ENCODE measurements at regions not wholly inside any gene's neighbourhood (a gene's known extent, or its start where the extent isn't known, plus 50 kb on each side); places are given as distances from the start of the nearest gene placed in this dataset.
"Not testable (repeated sequence)": the region's sequence is repeated elsewhere in the genome, so short reads cannot be mapped to it uniquely, and the experiment has no call there.

DNA sequence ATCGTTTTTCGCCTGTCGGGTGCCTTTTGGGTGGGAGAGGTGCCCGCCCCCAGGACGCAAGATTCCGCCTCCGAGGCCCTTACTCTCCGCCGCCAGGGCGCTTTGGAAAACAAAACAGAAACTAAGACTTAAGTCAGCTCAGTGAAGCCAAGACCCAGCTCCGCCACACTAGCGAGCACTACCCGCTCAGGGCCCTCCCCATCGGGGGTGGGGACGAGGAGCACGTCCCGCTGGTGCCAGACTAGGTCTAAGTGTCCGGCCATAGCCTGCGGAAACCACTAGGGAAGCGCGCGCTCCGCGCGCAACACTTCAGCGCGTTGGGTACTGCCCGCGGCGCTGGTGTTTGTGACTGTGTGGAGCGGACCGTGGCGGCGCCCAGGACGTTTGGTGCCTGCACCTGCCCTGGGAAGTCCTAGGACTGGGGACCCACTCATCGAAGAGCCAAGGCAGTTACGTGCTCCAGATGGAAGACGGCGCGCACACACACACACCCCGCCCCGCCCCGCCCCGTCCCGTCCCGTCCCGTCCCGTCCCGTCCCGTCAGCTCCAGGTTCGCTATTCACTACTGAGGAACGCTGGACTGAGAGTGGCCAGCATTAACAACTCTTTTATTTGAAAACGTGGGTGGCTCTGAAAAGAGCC lies 57.6 kb upstream of the BOLA1 start:
- H3K9me3 Mint-ChIP-seq, H3K27me3 Mint-ChIP-seq, CTCF ChIA-PET, H3K4me3 Mint-ChIP-seq, H3K27ac Mint-ChIP-seq, DNase-seq, POLR2A ChIA-PET: not testable (repeated sequence)
- Mint-ChIP-seq H3K36me3 (ENCODE audit: low read depth) (peaks cover 24% of the 10 kb centered on the region), H3K4me1 (peaks cover 23% of the 10 kb centered on the region)

DNA sequence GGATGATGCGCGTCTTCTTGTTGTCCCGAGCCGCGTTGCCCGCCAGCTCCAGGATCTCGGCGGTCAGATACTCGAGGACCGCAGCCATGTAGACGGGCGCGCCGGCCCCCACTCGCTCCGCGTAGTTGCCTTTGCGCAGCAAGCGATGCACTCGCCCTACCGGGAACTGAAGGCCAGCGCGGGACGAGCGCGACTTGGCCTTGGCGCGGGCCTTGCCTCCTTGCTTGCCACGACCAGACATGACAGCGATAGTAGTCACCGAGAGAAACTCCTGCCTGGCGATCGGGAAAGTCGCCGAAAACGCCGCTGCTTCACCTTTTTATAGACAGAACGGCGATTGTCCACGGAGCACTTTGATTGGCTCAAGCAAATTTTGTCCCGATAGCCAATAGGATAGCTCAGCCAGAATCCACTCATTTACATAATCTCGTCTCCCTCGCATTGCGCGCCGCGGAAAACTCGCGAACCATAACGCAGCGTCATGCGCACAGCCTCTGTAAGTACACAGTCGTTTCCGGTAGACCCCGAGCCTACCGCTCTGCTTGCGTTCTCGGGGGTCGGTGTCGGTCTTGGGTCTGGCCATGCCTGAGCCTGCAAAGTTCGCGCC lies 56.8 kb upstream of the BOLA1 start:
- Mint-ChIP-seq H3K4me1 (peaks cover 31% of the 10 kb centered on the region), H3K36me3 (ENCODE audit: low read depth) (peaks cover 31% of the 10 kb centered on the region)
- H3K9me3 Mint-ChIP-seq, H3K4me3 Mint-ChIP-seq, H3K27me3 Mint-ChIP-seq, DNase-seq, H3K27ac Mint-ChIP-seq, CTCF ChIA-PET: not testable (repeated sequence)
- POLR2A ChIA-PET = interaction anchor here (1.5 kb wide), 1 partner anchor 44 kb away, joined by 26 read pairs; a partner anchor contains a TSS

DNA sequence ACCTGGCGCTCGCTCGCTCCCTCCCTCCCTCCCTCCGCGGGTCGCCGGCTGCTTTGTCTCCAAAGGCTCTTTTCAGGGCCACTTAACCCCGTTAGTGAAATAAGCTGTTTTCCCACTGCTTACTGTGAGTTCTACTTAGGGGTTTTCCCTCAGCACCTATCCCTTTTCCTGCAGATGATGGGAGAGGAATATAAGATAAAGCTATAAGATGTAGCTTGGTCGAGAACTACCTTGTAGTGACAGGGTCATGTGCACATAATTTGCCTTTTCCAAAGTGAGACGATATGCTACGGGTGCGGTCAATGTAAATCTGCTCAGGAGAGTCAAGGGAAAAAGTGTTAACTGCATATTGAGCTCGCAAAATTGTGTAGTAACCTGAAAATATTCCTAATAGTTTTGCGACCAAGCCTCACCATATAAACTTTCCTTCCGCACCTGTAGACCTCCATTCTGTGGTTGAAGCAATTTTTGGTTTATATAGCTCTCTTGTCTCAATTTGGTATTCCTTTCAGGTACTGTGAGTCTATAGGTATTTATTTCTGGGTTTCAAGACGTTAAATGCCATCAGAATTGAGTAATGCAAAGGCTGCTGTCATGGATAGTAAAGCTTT lies 55.8 kb upstream of the BOLA1 start:
- ChIA-PET CTCF (interaction anchor here (0.6 to 1.1 kb wide), 2 partner anchors 44 to 1256 kb away, joined by 5 to 6 read pairs; a partner anchor contains a TSS), POLR2A (interaction anchor here (1.5 kb wide), 1 partner anchor 43 kb away, joined by 26 read pairs; a partner anchor contains a TSS)
- Mint-ChIP-seq H3K4me1 (peaks cover 40% of the 10 kb centered on the region), H3K4me3 (peak overlapping the region; percentile 81), H3K9me3 (no peaks in the 10 kb centered on the region), H3K27me3 (no peaks in the 10 kb centered on the region), H3K27ac (peak overlapping the region; percentile 92), H3K36me3 (ENCODE audit: low read depth) (peaks cover 37% of the 10 kb centered on the region)
- DNase-seq = peak; percentile 6

DNA sequence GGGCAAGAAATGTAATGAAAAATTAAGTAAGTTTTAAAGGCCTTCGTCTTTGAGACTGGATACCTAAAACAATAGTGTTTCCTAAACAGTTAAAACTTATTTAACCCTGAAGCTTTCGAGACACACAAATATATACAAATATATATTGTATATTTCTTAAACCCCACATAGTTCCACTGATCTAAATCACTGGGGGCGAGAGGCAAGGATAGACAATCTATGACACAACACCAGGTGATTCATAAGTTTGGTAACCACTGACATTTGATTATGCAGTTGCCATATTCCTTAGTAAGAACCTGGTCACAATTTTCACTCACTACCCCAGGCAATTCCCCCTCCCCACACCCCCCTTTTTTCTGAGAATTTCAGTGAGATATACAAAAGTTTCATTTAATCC lies 55.3 kb upstream of the BOLA1 start:
- H3K27ac Mint-ChIP-seq = peak overlapping the region; percentile 92
- peak; percentile 30 for DNase-seq
- ChIA-PET CTCF (interaction anchor here (0.6 to 1.1 kb wide), 2 partner anchors 44 to 1256 kb away, joined by 5 to 6 read pairs; a partner anchor contains a TSS), POLR2A (interaction anchor here (1.5 kb wide), 1 partner anchor 43 kb away, joined by 26 read pairs; a partner anchor contains a TSS)
- peaks cover 37% of the 10 kb centered on the region for H3K36me3 Mint-ChIP-seq (ENCODE audit: low read depth)
- H3K4me1 Mint-ChIP-seq = peaks cover 46% of the 10 kb centered on the region
- no peaks in the 10 kb centered on the region for H3K9me3 Mint-ChIP-seq
- no peaks in the 10 kb centered on the region for H3K27me3 Mint-ChIP-seq
- peak overlapping the region; percentile 81 for H3K4me3 Mint-ChIP-seq

DNA sequence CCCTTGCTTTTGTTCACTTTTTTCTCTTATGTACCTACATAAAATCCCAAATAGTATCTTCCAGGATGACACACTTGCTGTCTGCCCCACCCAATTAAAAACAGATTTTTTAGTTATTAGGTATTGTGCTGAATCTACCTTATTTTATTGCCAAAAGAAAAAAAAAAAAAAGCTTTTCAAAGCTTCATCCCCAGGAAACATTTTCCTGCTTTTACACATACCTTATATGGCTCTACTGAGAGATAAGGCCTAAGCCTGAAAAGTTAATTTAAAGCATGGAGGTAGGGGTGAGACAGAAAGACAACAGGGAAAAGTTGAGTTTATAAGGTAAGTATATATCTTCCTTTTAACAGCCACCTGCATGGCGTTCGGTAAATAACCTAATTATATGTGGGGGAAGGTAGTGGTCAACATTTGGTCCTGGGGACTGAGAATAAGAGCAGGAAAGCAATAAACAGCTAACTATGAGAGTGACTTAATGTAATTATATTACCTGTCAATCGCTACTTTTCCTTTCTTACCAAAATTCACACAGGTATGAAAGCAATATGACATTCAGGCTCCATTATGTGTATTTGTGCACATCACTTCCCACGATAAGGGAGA lies 54.6 kb upstream of the BOLA1 start:
- Mint-ChIP-seq H3K9me3 (no peaks in the 10 kb centered on the region), H3K4me1 (peaks cover 53% of the 10 kb centered on the region), H3K4me3 (peak overlapping the region; percentile 81), H3K27ac (peak overlapping the region; percentile 92), H3K36me3 (ENCODE audit: low read depth) (peaks cover 42% of the 10 kb centered on the region), H3K27me3 (no peaks in the 10 kb centered on the region)
- CTCF ChIA-PET = no interaction called here
- POLR2A ChIA-PET = no interaction called here
- DNase-seq = peak; percentile 5

DNA sequence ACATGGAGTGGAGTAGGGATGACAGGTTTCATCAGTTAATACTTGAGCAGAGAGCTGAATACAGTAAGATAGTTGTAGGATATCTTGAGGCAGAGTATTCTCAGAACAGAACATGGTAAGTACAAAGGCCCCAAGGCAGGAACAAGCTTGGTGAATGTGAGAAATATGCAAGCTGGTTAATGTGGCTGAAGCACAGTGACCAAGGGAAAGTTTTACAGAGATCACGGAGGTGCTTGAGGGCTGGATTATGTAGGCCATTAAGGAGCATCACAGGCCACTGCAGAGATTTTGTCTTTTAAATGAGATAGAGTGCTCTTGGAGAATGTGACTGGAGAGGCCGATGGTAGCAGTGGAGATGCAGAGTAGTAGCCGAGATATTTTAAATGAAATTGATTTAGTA lies 54.0 kb upstream of the BOLA1 start:
- Mint-ChIP-seq H3K4me1 (peaks cover 54% of the 10 kb centered on the region), H3K36me3 (ENCODE audit: low read depth) (peaks cover 46% of the 10 kb centered on the region), H3K9me3 (no peaks in the 10 kb centered on the region), H3K4me3 (peak overlapping the region; percentile 81), H3K27me3 (no peaks in the 10 kb centered on the region), H3K27ac (peak overlapping the region; percentile 92)
- DNase-seq = peak; percentile 14
- ChIA-PET POLR2A (interaction anchor here (0.7 kb wide), 1 partner anchor 41 kb away, joined by 5 read pairs; a partner anchor contains a TSS), CTCF (no interaction called here)

DNA sequence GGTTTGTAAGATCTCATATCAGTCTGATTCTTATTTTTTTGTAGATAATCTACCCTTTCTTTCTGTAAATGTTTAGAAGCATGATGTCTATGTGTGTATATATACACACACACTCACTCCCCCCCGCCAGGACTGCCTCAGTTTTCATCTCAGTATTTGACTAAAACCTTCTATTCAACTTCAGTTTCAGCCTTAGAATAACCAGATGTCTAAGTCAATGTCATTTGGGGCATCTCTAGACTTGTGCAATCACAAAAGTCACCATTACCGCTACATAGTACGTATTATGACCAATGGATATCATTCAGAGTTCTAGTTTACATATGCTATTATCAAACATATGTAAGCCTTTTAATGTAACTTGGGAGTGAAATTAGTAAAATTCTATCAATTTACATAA lies 53.3 kb upstream of the BOLA1 start:
- Mint-ChIP-seq H3K36me3 (ENCODE audit: low read depth) (peaks cover 46% of the 10 kb centered on the region), H3K4me1 (peaks cover 54% of the 10 kb centered on the region), H3K27me3 (no peaks in the 10 kb centered on the region), H3K9me3 (no peaks in the 10 kb centered on the region), H3K27ac (peak overlapping the region; percentile 92), H3K4me3 (peak overlapping the region; percentile 81)
- ChIA-PET POLR2A (interaction anchor here (0.7 kb wide), 1 partner anchor 41 kb away, joined by 5 read pairs; a partner anchor contains a TSS), CTCF (no interaction called here)
- peak; percentile 3 for DNase-seq

DNA sequence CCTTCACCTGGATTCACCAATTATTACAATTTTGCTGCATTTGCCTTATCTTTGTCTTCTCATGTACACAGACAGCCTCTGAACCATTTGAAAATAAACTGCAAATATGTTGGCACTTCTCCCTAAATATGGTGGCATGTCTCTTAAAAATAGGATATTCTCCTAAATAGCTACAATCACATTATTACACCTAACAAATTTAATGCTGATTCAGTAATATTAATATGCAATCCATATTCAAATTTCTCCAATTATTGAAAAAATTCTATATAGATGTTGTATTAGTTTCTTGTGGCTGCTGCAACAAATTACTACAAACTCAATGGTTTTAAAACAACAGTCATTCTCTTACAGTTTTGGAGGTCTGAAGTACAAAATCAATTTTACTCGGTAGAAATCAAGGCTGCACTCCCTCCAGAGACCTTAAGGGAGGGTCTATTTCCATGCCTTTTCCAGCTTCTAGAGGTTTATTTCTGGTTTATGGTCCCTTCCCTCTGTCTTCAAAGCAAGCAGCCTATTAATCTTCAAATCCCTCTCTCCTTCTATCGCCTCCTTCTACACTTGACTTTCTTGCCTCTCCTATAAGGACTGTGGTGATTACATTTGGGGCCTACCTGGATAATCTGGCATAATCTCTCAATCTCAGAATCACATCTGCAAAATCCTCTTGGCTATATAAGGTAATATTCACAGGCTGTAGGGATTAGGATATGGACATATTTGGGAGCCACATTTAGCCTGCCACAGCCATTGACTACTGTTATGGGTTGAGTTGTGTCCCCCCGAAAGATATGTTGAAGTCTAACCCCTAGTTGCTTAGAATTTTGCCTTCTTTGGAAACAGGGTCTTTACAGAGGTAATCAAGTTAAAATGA lies 52.5 kb upstream of the BOLA1 start:
- no peaks in the 10 kb centered on the region for H3K27me3 Mint-ChIP-seq
- ChIA-PET POLR2A (no interaction called here), CTCF (no interaction called here)
- no peaks in the 10 kb centered on the region for H3K9me3 Mint-ChIP-seq
- H3K36me3 Mint-ChIP-seq (ENCODE audit: low read depth) = peaks cover 46% of the 10 kb centered on the region
- peaks cover 54% of the 10 kb centered on the region for H3K4me1 Mint-ChIP-seq
- peak; percentile 1 for DNase-seq
- peak overlapping the region; percentile 56 for H3K4me3 Mint-ChIP-seq
- peak overlapping the region; percentile 86 for H3K27ac Mint-ChIP-seq

DNA sequence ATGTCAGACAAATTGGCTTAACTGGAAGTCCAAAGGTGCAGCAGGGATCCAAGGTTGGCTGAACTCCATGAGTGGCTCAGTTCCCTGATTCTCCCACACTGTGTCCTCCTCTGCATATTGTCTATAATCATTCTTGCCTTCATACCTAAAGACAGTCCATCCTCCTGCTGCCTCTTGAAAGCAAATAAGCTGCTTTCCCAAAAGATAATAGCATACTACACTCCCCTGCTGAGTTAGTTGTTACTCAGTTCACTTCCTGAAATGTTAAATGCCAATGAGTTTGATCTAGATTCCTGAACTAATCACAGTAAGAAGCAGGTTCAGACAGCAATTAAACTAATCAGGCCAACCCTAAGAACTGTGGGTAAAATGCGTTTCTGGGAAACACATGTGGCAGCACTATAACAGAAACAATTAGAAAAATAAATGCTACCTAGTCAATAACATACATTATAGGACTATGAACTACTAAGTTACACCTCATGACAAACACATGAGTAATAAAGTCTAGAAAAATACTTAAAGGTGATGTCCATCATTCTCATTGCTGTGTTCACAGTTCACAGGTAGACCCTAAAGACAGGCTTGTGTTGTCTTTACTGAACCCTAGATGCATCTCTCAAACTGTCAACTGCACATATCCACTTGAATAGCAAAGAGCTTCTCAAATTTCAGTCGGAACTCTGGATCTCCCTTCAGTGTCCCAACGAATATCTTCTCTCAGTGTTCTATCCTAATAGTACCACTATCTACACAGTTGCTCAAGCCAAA lies 50.8 kb upstream of the BOLA1 start:
- ChIA-PET POLR2A (interaction anchor here (2.0 to 2.6 kb wide), 2 partner anchors 36 to 39 kb away, joined by 6 to 27 read pairs; a partner anchor contains a TSS), CTCF (interaction anchor here (0.6 to 1.6 kb wide), 3 partner anchors 38 to 1162 kb away, joined by 3 to 6 read pairs (median 3); a partner anchor contains a TSS)
- Mint-ChIP-seq H3K27me3 (no peaks in the 10 kb centered on the region), H3K27ac (peak overlapping the region; percentile 95), H3K4me1 (peaks cover 54% of the 10 kb centered on the region), H3K9me3 (no peaks in the 10 kb centered on the region), H3K4me3 (peak overlapping the region; percentile 89), H3K36me3 (ENCODE audit: low read depth) (peaks cover 46% of the 10 kb centered on the region)
- peak; percentile 5 for DNase-seq

DNA sequence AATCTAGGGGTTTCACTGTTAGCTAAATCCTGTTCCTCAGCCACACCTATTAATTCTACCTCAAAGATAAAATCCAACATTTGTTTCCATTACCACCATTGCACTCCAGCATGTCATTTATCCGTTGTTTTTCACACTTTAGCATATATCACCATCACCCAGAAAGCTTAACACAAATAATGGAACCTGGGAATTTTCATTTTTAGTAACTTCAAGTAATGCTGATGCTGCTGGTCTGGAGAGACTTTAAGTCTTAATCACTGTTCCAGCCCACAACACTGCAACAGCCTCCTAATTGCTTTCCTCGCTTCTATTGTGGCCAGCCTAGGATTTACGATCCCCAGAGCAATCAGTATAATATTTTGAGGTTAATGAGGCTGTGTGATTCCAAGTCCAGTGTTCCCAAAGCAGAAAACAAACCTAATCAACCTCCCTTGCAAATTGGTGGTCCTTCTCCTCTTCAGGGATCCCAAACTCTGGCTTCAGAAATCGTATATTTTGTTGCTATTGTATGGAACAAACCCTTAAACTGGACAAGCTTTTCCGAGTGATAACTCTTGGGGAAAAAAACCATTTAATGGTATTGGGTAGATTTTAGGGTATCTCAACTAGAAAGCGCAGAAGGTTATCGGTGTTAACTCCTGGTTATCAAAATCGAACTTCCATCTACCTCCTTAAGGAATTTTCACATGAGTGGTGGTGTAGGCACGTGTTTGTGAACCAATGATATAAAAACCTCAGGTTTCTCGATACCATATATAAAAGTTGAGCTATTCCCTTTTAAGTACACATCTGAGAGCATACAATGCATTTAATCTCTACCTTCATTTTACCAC lies 50.0 kb upstream of the BOLA1 start:
- ChIA-PET CTCF (interaction anchor here (0.6 to 1.6 kb wide), 4 partner anchors 38 to 1163 kb away, joined by 3 to 6 read pairs (median 4); a partner anchor contains a TSS), POLR2A (interaction anchor here (2.0 to 2.6 kb wide), 2 partner anchors 35 to 38 kb away, joined by 6 to 27 read pairs; a partner anchor contains a TSS)
- H3K27ac Mint-ChIP-seq = peak overlapping the region; percentile 95
- peaks cover 43% of the 10 kb centered on the region for H3K36me3 Mint-ChIP-seq (ENCODE audit: low read depth)
- no peaks in the 10 kb centered on the region for H3K27me3 Mint-ChIP-seq
- peak; percentile 6 for DNase-seq
- H3K4me1 Mint-ChIP-seq = peaks cover 52% of the 10 kb centered on the region
- no peaks in the 10 kb centered on the region for H3K9me3 Mint-ChIP-seq
- peak overlapping the region; percentile 89 for H3K4me3 Mint-ChIP-seq

Data from activated CD4-positive, alpha-beta T cell treated with anti-CD3 and anti-CD28 coated beads, Interleukin-2, amount 10 ng/mL, durations not matched to agents 7 days and 5 days (primary cell).